KMS-11 (cell line): ENCODE measurements at regions not wholly inside any gene's neighbourhood (a gene's known extent, or its start where the extent isn't known, plus 50 kb on each side); places are given as distances from the start of the nearest gene placed in this dataset.

Experiments used
- H2AFZ ChIP-seq: fragments of 200-600 bp; sonication (generic); 2 replicates; pipeline ENCODE4 v1.6.1; 2016; ENCODE audit warnings: antibody characterized with exemption, mixed run types, low read depth
- H3K27ac ChIP-seq: fragments of 200-600 bp; sonication (generic); 2 replicates; pipeline ENCODE4 v1.6.1; 2016; ENCODE audit warnings: mild to moderate bottlenecking, mixed run types
- H3K27me3 ChIP-seq: fragments of 200-600 bp; sonication (generic); 2 replicates; pipeline ENCODE4 v1.6.1; 2017; ENCODE audit warnings: mild to moderate bottlenecking, low read depth, mixed run types, moderate library complexity; ENCODE audit not compliant: insufficient read depth
- H3K36me3 ChIP-seq: fragments of 200-600 bp; sonication (generic); 2 replicates; pipeline ENCODE4 v1.6.1; 2017; ENCODE audit warnings: mild to moderate bottlenecking, mixed run types; ENCODE audit not compliant: insufficient read depth
- H3K4me1 ChIP-seq: fragments of 200-600 bp; sonication (generic); 2 replicates; pipeline ENCODE4 v1.6.1; 2016; ENCODE audit warnings: mild to moderate bottlenecking, low read depth, mixed run types; ENCODE audit not compliant: poor library complexity, severe bottlenecking
- H3K4me2 ChIP-seq: fragments of 200-600 bp; sonication (generic); 2 replicates; pipeline ENCODE4 v1.7.0; 2016; ENCODE audit warnings: mild to moderate bottlenecking, mixed run types
- H3K4me3 ChIP-seq: fragments of 200-600 bp; sonication (generic); IDR thresholded peaks from 2 replicates; pipeline ENCODE4 v1.6.1; 2017; ENCODE audit warnings: low read depth, low read length, mixed read lengths; ENCODE audit not compliant: insufficient read depth
- H3K79me2 ChIP-seq: fragments of 200-600 bp; sonication (generic); 2 replicates; pipeline ENCODE4 v1.6.1; 2016; ENCODE audit warnings: low read depth, mixed run types; ENCODE audit not compliant: insufficient read depth
- H3K9ac ChIP-seq: fragments of 200-600 bp; sonication (generic); 2 replicates; pipeline ENCODE4 v1.6.1; 2016; ENCODE audit warnings: mild to moderate bottlenecking, mixed run types
- H4K20me1 ChIP-seq: fragments of 200-600 bp; sonication (generic); 2 replicates; pipeline ENCODE4 v1.6.1; 2016; ENCODE audit warnings: mild to moderate bottlenecking, mixed run types; ENCODE audit not compliant: insufficient read depth
- CTCF ChIP-seq: fragments of 200-600 bp; sonication (generic); conservative IDR thresholded peaks from 2 replicates; pipeline ENCODE4 v1.6.1; 2017; ENCODE audit warnings: low read depth, mild to moderate bottlenecking, antibody characterized with exemption, low read length, moderate library complexity, mixed read lengths

GRCh38 chr1:99557546-99558202 lies 88.2 kb upstream of the PALMD start:
- no peak for TF ChIP-seq CTCF
- Histone ChIP-seq H4K20me1 (no peaks in the 10 kb centered on the region), H3K4me2 (no peak overlapping the region), H3K4me3 (no peak overlapping the region), H3K9ac (no peak overlapping the region), H3K27me3 (no peaks in the 10 kb centered on the region), H3K27ac (no peak overlapping the region), H2AFZ (no peak overlapping the region), H3K36me3 (no peaks in the 10 kb centered on the region), H3K4me1 (no peaks in the 10 kb centered on the region), H3K79me2 (no peaks in the 10 kb centered on the region)

- Histone ChIP-seq H3K27ac (no peak overlapping the region), H3K4me3 (no peak overlapping the region), H3K79me2 (no peaks in the 10 kb centered on the region), H3K4me1 (no peaks in the 10 kb centered on the region), H3K36me3 (no peaks in the 10 kb centered on the region), H3K4me2 (no peak overlapping the region), H3K9ac (no peak overlapping the region), H4K20me1 (no peaks in the 10 kb centered on the region), H2AFZ (no peak overlapping the region), H3K27me3 (no peaks in the 10 kb centered on the region)
- no peak for TF ChIP-seq CTCF
Measured at GRCh38 chr1:99559166-99559565, 86.7 kb upstream of the PALMD start.

GRCh38 chr1:99560207-99561040 lies 85.5 kb upstream of the PALMD start:
- H3K79me2 ChIP-seq = no peaks in the 10 kb centered on the region
- H3K4me3 ChIP-seq = no peak overlapping the region
- no peaks in the 10 kb centered on the region for H3K27me3 ChIP-seq
- no peaks in the 10 kb centered on the region for H3K4me1 ChIP-seq
- no peak overlapping the region for H3K27ac ChIP-seq
- no peak overlapping the region for H3K9ac ChIP-seq
- no peak for TF ChIP-seq CTCF
- H2AFZ ChIP-seq = no peak overlapping the region
- no peaks in the 10 kb centered on the region for H4K20me1 ChIP-seq
- H3K4me2 ChIP-seq = no peak overlapping the region
- no peaks in the 10 kb centered on the region for H3K36me3 ChIP-seq

GRCh38 chr1:99561952-99562351 lies 84.0 kb upstream of the PALMD start:
- no peaks in the 10 kb centered on the region for H3K36me3 ChIP-seq
- no peaks in the 10 kb centered on the region for H3K79me2 ChIP-seq
- H4K20me1 ChIP-seq = no peaks in the 10 kb centered on the region
- H3K4me1 ChIP-seq = no peaks in the 10 kb centered on the region
- H3K9ac ChIP-seq = no peak overlapping the region
- no peak for TF ChIP-seq CTCF
- H3K4me2 ChIP-seq = no peak overlapping the region
- H2AFZ ChIP-seq = no peak overlapping the region
- H3K4me3 ChIP-seq = no peak overlapping the region
- H3K27me3 ChIP-seq = no peaks in the 10 kb centered on the region
- no peak overlapping the region for H3K27ac ChIP-seq
